Activated T-cell treated with anti-CD3 and anti-CD28 coated beads for 24 hours (primary cell): ENCODE measurements at regions not wholly inside any gene's neighbourhood (a gene's known extent, or its start where the extent isn't known, plus 50 kb on each side); places are given as distances from the start of the nearest gene placed in this dataset.
"Not testable (repeated sequence)": the region's sequence is repeated elsewhere in the genome, so short reads cannot be mapped to it uniquely, and the experiment has no call there.

Source experiments
- DNase-seq: peaks from one replicate; pipeline ENCODE4 v3.0.0-alpha.2; 2020; ENCODE audit warnings: low read depth

DNA sequence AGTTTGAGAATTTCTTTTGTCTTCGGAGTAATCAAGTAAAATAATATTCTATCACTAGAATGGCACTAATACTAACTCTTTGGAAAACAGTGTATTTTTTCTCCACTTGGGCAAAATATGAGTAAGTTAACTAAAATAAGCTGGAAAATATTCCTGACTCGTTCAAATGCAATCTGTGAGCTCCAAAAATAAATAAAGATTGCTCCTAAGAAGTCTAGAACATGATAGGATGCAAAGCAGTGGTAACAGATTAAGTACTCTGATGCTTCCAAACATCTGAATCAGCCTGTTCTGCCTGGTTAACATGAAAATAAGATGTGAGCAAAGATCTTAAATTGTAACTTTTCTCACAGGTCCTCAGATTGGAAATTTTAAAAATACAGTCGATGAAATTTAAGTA, 285.1 kb upstream of the ID4 start:
- no peak for DNase-seq

DNA sequence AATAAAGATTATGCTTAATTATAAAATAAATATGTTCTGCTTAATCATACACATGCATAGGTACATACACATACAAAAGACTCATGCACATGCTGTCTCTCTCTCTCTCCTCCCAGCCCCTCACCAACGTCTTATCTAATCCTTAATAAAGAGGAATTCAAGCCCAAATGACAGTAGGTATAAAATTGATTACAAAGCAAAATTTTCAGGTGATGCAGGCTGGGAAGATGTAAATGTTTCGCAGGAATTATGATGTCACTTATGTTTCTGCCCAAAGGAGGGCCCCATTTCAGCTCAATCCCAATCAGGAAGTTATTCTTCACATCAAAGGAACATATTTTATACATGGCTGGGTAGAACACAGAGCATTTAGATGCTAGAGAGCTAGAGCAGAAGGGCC, 284.6 kb upstream of the ID4 start:
- DNase-seq = no peak

DNA sequence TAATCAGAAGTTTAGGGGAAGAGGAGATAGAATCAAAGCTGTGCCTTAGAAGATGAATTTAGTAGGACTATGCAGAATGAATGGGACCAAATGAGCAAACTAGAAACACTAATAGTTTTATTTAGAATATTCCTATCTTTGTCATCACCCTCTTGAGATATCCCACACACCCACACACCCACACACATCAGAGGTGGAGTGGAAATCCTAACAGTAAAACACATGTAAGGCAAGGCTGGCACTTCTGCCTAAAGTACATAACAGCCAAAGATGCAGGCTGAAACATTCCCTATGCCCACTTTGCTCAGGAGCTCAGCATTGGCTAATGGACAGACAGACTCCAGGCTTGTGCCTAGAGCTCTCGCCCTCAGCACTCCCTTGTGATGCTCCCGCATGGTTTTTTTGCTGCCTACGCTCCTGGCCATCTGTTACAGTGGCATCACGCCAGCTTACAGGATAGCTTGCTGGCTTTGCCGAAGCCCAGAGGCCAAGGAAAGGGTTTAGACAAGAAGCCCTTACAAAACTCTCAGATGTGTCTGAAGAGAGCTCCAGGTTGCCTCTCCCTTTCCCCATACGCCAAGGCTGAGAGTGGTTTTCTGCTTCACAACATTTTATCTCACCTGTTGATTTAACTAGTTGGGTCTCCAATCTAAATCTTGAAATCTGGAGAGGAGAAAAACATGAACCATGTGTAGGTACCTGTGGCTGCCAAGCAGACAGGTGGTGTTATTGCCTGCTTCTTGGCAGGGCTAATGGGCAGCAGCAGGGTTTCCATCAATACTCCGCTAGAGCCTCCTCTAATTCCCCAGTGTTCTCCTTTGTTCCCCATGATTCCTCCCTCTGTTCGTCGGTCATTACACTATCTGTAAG, 282.6 kb upstream of the ID4 start:
- DNase-seq = no peak

DNA sequence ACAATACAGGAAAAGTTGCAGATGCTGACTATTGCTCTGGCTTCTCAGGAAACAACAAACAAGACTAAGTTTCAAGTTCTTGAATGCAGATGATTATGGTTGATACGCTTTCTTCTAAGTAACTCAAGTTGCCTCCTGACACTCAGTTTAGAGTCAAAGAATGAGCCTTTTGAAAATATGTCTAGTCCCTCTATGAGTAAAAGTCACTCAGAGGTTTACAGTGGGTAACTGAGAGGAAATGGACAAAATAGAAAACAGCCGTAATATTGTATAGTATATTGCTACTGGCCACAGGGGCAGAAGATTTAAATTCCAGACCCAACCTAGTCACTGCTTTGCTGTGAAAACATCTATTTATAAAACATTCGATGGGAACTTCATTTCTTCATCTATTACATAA, 280.0 kb upstream of the ID4 start:
- DNase-seq = no peak

DNA sequence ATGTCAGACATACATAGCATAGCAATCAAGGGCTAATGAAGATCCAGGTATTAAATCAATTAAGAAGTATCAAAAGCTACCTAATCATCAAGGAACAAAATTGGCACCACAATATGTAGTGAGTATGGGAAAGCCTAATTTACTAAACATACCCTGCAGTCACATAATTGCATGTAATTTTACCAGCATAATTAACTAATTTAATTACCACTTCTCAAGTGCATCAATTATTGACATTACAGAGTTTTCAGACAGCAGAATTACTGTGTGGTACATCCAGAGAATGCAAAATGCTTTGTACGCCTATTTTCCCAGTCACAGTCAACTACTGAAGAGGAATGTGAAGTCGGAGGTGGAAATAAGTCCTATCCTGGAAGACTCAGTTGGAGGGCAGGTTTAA, 279.0 kb upstream of the ID4 start:
- no peak for DNase-seq

DNA sequence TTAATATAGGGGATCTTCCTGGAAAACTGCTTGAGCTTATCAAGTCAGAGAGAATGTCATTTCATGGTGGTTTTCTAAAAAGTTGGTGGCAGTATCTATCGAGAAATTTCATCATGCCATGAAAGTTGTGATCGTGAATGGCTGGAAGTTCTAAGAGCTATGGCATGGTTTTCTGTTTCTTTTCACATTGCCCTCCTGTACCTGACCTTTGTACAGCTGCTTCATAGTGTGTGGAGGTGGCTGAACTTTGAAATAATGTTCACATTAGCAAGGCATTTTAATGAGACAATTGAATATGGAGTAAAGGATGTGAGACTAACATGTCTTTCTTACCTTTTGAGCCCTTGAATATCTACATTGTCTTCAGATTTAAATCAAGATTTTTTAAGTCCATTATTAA, 278.2 kb upstream of the ID4 start:
- DNase-seq = no peak

DNA sequence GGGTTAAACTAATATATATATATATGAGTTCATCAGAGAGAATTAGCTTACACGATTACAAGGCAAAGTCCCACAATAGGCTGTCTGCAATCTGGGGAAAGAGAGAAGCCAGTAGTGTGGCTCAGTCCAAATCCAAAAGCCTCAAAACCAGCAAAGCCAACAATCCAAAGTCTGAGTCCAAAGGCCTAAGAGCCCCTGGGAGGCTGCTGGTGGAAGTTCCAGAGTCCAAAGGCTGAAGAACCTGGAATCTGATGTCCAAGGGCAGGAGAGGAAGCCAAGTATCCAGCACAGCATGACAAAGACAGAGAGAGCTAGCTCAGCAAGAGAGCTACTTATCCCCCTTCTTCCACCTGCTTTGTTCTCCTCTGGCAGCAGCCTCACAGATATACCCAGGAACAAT, 274.7 kb upstream of the ID4 start:
- DNase-seq = no peak

DNA sequence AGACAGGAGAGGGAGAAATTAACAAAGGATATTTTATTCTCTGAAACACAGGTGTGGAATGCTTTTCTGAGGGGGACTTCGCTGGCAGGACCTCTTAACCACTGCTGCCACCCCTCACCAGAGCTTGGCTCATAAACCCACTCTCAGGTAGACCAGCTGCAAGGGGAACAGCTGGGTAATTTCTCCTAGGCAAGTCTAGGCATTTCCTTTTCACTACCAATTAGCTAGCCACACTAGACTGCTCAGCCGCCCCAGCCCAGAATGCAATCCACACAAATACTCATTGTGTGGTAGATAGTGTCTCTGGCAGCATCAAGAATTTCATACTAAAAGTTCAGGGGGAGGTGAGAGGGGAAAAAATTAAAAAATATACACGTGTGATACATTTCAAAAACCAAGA, 267.6 kb upstream of the ID4 start:
- DNase-seq = no peak

DNA sequence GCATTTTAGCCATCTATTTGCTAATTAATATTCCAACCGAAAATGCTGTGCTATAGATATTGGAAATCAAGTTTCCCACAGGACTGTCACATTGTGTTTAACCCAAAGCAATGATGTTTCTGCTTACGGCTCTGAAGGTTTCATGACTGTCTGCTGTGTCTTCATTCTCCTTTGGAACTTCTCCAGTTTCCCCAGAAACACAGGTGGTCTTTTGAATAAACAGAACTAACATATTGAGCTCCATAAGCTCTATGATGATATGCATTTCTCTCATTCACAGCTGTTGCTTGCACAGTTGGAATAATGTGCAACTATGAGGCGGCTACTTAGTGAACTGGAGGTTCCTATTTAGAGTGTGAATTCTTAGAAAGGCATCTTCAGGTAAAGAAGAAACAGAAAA, 266.0 kb upstream of the ID4 start:
- no peak for DNase-seq

DNA sequence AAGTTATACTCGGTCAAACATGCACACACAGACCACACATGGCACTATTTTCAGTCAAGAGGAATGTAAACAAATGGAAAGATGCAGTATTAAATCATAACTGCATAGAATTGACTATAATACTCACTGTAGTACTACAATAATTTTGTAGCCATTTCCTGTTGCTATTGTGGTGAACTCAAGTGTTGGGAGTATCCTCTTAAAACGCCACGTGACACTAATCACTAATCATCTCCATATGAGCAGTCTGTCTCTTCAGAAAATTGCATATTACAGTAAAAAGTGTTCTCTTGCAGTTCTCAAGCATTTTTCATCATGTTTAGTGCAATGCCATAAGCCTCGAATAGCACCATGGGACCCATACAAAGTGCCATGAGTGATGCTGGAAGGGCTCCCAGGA, 258.7 kb upstream of the ID4 start:
- no peak for DNase-seq

DNA sequence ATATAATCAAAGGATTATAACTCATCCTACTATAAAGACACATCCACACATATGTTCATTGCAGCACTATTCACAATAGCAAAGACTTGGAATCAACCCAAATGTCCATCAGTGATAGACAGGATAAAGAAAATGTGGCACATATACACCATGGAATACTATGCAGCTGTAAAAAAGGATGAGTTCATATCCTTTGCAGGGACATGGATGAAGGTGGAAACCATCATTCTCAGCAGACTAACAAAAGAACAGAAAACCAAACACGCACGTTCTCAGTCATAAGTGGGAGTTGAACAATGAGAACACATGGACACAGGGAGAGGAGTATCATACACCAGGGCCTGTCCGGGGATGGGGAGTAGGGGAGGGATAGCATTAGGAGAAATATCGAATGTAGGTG, 253.0 kb upstream of the ID4 start:
- not testable (repeated sequence) for DNase-seq

DNA sequence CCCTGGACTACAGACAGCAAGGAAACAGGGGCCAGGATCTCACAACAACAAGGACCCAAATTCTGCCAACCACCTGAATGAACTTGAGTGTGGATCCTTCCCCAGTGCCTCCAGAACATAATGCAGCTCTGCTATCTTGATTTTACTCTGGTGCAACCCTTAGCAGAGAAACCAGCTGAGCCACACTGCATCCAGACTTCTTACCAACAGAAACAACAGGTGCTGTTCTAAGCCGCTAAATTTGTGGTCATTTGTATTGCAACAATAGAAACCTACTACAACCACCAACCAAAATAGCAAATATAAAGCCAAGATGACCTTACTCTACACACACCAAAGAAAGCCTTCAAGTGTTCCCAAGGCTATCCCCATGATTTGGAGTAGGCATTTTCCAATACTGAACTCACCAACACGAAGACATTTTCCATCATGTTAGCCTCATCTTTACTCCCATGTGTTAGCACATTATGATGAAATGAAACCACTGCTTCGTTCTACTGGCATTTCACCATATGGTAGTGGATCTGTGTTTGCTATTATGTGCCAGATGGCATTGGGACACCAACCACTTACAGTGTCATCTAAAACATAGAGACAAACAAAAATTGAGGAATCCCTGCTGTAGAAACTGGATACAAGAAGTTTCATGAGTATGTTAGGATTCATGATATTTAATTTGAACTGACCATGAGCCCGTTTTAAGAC, 249.8 kb upstream of the ID4 start:
- DNase-seq = no peak

DNA sequence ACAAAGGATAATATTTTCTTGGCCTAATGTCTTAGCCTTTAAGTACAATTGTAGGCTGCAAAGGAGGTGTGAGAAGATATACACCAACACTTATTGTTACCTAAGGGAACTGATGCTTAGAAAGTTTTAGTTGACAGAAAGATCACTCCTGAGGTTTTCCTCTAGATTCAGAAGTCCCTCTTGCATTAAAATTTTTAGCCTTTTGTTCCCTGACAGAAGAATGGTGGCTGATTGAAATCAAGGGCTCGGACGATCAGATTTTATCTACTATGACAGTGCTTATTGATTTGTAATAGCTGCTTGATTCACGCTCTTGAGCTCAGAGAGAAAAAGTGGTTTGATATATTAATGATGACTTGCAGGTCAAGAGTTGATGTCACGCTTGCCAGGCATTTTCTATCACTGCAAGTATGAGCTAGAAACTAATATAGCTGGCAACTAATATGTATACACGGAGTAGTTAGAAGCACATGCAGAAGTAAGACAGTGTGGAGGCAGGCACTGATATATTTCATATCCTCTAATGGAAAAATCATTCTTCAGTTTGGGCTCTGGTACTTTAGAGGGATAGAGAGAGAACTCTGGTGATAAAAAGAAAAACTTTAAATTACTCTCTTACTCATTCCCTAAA, 246.6 kb upstream of the ID4 start:
- no peak for DNase-seq

DNA sequence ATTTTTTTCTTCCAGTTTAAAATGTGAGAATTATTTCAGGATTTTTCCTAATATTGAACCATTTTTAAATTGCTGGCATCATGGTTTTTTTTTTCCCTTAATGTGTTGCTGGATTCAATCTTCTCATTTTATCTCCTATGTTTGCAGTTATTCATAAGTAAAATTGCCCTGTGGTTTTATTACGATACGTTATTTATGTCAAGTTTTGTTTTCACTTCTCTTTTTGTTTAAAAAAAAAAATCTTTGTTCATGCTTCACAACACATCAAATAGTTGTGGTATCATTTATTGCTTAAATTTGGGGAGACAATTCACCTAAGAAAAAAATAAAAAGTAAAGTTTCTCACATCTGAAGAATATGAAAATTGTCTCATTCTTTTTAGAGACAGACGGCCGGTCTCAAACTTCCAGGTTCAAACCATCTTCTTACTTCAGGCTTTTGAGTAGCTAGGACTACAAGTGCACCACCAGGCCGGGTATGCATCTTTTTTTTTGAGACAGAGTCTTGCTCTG, 239.3 kb upstream of the ID4 start:
- no peak for DNase-seq

DNA sequence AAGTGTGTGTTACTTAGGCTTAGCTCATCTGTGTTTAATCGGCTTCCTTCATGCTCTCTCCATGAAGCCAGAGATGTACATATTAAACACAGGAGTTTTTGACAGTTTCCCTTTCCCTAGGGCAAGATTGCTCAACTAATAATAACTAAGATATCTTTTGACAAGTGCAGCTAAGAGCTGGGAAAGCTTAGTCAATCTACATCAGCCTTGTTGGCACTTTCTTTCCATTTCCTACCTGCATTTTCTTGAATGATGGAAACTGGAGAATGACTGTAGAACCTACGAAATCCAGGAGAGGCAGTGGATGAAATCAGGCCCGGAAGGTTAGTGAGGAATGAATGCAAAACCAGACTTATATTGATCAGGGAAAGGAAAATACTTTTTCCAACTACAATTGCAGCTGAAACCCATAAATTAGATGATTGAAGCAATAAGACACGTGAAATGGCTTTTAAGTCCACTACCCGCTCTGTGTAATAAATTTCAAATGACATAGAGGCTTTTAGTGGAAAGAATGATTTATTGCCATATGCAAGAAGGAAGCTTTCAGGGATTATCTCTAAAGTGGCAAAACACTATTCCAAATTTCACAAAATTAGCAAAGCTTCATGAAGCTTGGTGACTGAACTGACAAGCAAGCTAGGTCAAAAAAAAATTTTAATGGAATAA, 237.2 kb upstream of the ID4 start:
- DNase-seq = no peak

DNA sequence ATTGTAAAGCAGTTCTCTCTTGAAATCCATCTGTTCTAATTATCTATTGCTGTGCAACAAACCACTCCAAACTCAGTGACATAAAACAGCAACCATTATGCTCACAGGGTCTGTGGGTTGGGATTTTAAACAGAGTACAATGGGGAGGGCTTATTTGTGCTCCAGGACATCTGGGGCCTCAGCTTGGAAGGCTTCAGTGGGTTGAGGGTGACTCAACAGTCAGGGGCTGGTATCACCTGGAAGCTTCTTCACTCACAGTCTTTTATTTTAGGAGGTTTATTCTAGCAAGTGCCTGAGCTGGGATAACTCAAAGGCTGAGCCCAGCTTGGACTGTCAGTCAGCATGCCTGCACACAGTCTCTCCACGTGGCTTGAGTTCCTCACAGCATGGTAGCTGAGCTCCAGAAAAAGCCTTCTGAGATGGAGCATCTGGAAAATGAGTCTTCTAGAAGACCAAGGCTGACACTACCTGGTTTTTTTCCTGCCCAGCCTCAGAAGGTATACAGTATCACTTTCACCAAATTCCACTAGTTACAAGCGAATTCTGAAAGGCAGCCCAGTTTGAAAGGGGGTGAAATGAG, 234.6 kb upstream of the ID4 start:
- DNase-seq = no peak

DNA sequence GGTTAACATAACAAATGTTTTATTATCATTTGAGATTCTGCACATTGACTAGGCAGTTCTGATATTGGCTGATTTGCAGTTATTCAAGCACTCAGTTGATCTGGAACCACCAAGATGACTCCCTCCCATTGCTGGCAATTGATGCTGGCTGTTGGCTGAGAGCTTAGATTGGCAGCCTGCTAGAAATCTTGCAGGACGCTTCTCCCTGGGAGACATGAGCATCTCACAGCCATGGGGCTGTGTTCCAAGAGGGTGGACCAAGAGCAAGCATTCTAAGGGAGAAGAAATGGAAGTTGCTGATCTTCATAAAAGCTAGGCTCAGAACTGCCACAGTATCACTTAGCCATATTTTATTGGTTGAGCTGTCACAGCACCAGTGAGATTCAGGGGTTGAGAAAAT, 233.4 kb upstream of the ID4 start:
- DNase-seq = no peak

DNA sequence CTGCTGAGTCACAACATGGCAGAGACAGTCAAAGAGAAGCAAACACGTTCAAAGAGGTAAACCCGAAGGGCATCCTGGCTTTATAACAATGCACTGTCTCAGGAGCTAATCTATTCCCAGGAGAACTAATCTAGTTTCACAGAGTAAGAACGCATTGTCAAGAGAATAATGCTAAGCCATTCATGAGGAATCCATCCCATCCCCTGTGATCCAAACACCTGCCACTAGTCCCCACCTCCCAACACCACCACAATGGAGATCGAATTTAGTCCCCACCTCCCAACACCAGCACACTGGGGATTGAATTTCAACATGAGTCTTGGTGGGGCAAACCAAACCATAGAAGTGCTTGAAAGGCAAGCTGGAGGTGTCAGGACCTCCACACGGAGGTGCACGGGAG, 231.5 kb upstream of the ID4 start:
- DNase-seq = no peak

DNA sequence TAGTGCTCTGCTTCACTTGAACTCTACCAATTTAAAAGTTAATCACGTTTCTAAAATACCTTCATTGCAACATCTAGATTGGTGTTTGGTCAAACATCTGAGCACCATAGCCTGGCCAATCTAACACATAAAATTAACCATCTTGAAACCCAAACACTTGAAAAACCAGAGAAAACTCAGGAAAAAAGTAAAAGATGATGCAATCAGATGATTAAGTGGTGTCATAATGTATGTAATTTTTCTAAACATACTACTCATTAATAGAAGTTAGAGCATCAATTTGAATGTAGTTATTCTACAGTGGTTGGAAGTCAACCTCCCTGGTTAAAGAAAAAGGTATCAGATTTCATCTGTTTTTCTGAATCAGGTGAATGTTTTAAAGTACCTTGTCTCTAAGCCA, 228.6 kb upstream of the ID4 start:
- DNase-seq = no peak

DNA sequence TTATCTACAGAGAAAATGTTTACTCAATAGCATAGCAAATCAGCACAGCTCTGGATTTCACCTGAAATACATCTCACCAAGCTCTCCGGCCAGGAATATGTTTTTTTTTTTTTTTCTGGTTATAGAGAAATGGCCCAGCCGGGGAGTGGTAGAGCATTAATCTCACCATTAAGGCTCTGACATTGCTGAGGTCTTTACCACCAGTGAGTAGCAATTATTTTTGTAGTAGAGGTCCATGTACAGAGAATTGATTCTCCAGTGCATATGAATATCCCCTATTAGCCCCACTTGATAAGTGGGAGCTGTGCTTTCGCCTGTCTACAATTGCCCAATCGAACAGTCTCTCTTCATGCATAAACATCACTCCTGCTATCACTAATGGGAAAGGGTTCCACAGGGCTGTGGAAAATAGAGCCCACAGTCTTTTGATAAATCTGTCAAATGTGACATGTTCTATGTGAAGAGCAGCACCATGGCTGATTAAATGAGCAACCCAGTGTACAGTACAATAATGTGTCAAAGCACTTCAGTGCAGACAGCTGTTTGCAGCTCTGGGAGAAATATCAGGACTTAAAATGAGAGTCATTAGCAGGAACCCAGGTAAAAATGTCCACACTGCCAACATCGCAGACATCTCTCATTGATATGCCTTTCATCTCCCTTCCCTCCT, 227.1 kb upstream of the ID4 start:
- no peak for DNase-seq

DNA sequence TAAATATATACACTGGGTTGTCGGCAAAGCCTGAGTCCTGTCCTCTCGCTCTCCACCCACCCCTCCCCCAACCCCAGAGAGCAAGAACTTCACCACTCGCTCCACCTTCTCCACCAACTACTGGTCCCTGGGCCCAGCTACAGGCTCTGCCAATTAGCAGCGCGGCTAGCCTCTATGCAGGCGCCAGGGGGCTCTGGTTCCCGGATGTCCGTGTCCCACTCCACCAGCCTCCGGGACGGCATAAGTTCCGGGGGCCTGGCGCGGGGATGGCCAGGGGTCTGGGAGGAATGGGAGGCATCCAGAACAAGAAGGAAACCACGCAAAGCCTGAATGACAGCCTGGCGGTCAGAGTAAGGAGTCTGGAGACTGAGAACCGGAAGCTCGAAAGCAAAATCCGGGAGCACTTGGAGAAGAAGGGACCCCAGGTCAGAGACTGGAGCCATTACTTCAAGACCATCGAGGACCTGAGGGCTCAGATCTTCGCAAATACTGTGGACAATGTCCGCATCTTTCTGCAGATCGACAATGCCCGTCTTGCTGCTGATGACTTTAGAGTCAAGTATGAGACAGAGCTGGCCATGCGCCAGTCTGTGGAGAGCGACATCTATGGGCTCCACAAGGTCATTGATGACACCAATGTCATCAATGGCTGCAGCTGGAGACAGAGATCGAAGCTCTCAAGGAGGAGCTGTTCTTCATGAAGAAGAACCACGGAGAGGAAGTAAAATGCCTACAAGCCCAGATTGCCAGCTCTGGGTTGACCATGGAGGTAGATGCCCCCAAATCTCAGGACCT, 224.3 kb upstream of the ID4 start:
- DNase-seq = not testable (repeated sequence)
